WTC11 (cell line): ENCODE measurements at regions not wholly inside any gene's neighbourhood (a gene's known extent, or its start where the extent isn't known, plus 50 kb on each side); places are given as distances from the start of the nearest gene placed in this dataset.

ENCODE experiments used
- ATAC-seq: fragments of 200-7000 bp; cut with Tn5 transposase; 2 replicates; pipeline ENCODE4 v1.10.0; 2021; ENCODE audit warnings: mild to moderate bottlenecking, moderate library complexity
- CTCF ChIA-PET: fragments of 300-600 bp; sonication (Branson Sonifier 250); formaldehyde crosslinking; loops from one replicate; lab custom pipeline; 2021; ENCODE audit warnings: antibody characterized with exemption; lab: Charles Lee
- POLR2A ChIA-PET: fragments of 350-600 bp; sonication (Branson Sonifier 250); formaldehyde crosslinking; loops from one replicate; lab custom pipeline; 2021; ENCODE audit warnings: antibody characterized with exemption; lab: Charles Lee
- DNase-seq: peaks from one replicate; pipeline ENCODE4 v3.0.0; 2021; ENCODE audit warnings: low spot score
- H3K27ac Mint-ChIP-seq: 2 replicates; pipeline ENCODE4 v1.8.0; 2021; ENCODE audit warnings: mixed read lengths
- H3K27me3 Mint-ChIP-seq: 2 replicates; pipeline ENCODE4 v1.8.0; 2021; ENCODE audit warnings: low read depth, mild to moderate bottlenecking, moderate library complexity, mixed read lengths
- H3K36me3 Mint-ChIP-seq: 2 replicates; pipeline ENCODE4 v1.8.0; 2021; ENCODE audit warnings: mixed read lengths
- H3K4me1 Mint-ChIP-seq: 2 replicates; pipeline ENCODE4 v1.8.0; 2022; ENCODE audit warnings: mixed read lengths
- H3K4me3 Mint-ChIP-seq: 2 replicates; pipeline ENCODE4 v1.8.0; 2021; ENCODE audit warnings: mild to moderate bottlenecking, moderate library complexity, mixed read lengths
- H3K9me3 Mint-ChIP-seq: 2 replicates; pipeline ENCODE4 v1.8.0; 2021; ENCODE audit warnings: mixed read lengths
- ARID4B ChIP-seq: sonication (generic); formaldehyde crosslinking; IDR thresholded peaks from 2 replicates; pipeline ENCODE4 v1.8.0; 2023; ENCODE audit warnings: missing genetic modification reagents, mild to moderate bottlenecking, borderline replicate concordance
- CREM ChIP-seq: sonication (generic); formaldehyde crosslinking; IDR thresholded peaks from 2 replicates; pipeline ENCODE4 v1.8.1; 2022; ENCODE audit warnings: mild to moderate bottlenecking, missing genetic modification reagents, moderate library complexity
- GTF2I ChIP-seq: fragments of 250-450 bp; sonication (Bioruptor Pico); conservative IDR thresholded peaks from 2 replicates; pipeline ENCODE4 v1.4.0; 2021; ENCODE audit warnings: mild to moderate bottlenecking
- KAT7 ChIP-seq: sonication (generic); formaldehyde crosslinking; IDR thresholded peaks from 2 replicates; pipeline ENCODE4 v1.8.1; 2023; ENCODE audit warnings: missing genetic modification reagents, mild to moderate bottlenecking, borderline replicate concordance
- SMAD4 ChIP-seq: sonication (generic); formaldehyde crosslinking; IDR thresholded peaks from 2 replicates; pipeline ENCODE4 v1.8.0; 2022; ENCODE audit warnings: mild to moderate bottlenecking, missing genetic modification reagents
- TEAD4 ChIP-seq: sonication (generic); formaldehyde crosslinking; IDR thresholded peaks from 2 replicates; pipeline ENCODE4 v1.8.0; 2022; ENCODE audit warnings: mild to moderate bottlenecking, missing genetic modification reagents
- TP53 ChIP-seq: sonication (generic); formaldehyde crosslinking; IDR thresholded peaks from 2 replicates; pipeline ENCODE4 v1.8.1; 2023; ENCODE audit warnings: mild to moderate bottlenecking, missing genetic modification reagents
- TF ChIP-seq, protein P1 (sequence below): fragments of 250-450 bp; sonication (Bioruptor Pico); conservative IDR thresholded peaks from 2 replicates; pipeline ENCODE4 v1.9.0; 2021; ENCODE audit warnings: mild to moderate bottlenecking
- TF ChIP-seq, protein P2 (sequence below): sonication (generic); formaldehyde crosslinking; IDR thresholded peaks from 2 replicates; pipeline ENCODE4 v1.8.1; 2022; ENCODE audit warnings: missing genetic modification reagents, borderline replicate concordance

- Mint-ChIP-seq H3K36me3 (no peaks in the 10 kb centered on the region), H3K27ac (no peak overlapping the region), H3K4me1 (no peaks in the 10 kb centered on the region)
- DNase-seq, result peak; percentile 53
- TF ChIP-seq SMAD4 (CRISPR knock-in tag) (peak; percentile 51; the same call in 1 of the 2 replicates), ARID4B (CRISPR knock-in tag) (peak; percentile 70; the same call in 1 of the 2 replicates), GTF2I (CRISPR knock-in tag) (no peak)
- TF ChIP-seq, all 79 proteins: peak for 2
- no peak overlapping the region for H3K4me3 Mint-ChIP-seq
- POLR2A ChIA-PET, result interaction anchor here (0.6 kb wide), 1 partner anchor 1981 kb away, joined by 3 read pairs; no protein-coding TSS in a partner anchor
- H3K27me3 Mint-ChIP-seq, result no peaks in the 10 kb centered on the region
- CTCF ChIA-PET, result no interaction called here
- peak; percentile 97 for ATAC-seq
- H3K9me3 Mint-ChIP-seq, result no peaks in the 10 kb centered on the region
Measured at GRCh38 chr11:109641549-109641948, 219.6 kb downstream of the C11orf87 start.

DNA sequence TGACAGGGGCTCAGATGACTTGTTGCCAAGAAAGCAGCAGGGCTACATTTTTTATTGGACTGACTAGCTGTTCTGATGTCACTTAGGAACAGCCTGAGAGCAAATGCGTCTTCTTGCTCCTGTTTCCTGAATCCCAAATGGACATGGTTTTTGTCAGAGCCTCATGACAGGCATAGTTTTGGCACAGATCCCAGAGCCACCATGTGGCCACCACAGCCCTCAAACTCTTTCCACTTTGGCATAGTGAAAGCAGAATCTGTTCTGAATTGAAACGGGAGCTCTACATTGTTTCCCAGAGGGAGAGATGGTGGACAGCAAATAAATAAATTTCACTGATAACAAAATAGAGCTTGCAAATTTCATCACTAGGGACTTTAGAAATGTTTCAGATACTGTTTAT, 222.2 kb downstream of the C11orf87 start:
- DNase-seq (no peak), ATAC-seq (no peak)
- POLR2A ChIA-PET, result no interaction called here
- Mint-ChIP-seq H3K27ac (no peak overlapping the region), H3K4me3 (no peak overlapping the region), H3K4me1 (no peaks in the 10 kb centered on the region), H3K9me3 (no peaks in the 10 kb centered on the region), H3K27me3 (no peaks in the 10 kb centered on the region), H3K36me3 (no peaks in the 10 kb centered on the region)
- no peak for TF ChIP-seq TP53
- TF ChIP-seq, protein P1, sequence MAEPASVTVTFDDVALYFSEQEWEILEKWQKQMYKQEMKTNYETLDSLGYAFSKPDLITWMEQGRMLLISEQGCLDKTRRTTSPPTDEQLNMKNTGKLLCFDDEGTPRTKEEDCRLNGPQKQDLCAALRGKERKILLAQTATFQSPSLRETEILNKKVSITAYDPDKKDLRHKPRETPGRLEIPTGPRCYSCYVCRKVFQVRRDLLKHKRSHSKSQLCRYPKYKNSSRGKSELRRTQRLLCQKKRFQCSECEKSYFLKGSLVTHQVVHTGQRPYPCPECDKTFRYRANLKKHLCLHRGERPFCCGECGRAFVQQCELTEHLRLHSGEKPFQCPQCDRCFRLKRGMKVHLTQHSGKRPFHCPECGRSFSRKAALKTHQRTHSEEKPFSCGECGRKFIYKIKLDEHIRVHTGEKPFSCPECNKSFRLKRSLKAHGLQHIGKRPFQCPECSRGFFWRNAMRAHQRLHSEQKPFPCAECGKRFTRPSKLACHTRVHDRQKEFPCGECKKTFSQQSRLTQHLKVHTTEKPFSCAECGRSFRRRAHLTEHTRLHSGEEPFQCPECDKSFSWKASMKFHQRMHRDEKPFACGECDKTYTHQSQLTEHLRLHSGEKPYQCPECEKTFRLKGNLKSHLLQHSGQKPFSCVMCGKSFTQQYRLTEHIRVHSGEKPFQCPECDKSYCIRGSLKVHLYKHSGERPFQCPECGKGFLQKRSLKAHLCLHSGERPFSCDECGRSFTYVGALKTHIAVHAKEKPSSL (CRISPR knock-in tag), result no peak
- CTCF ChIA-PET, result interaction anchor here (1.3 kb wide), 1 partner anchor 53 kb away, joined by 4 read pairs; no protein-coding TSS in a partner anchor

DNA sequence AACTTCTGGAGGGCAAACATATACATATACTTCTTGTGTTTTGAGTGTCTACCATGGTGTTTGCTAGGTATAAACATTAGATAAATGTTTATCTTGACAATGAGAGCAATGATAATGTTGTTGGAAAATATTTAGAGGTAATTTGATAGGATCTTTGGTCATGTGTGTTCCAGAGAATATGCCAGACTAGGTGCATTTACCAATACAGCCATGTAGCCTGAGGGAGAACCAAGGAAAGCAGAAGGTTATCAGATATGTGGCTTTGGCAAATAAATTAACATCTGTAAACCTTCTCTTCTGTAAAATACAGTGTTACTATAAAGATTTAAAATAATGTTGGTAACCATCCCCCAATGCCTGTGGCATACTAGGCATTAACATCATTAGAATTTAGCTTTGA, 226.8 kb downstream of the C11orf87 start:
- Mint-ChIP-seq H3K4me1 (peaks cover 3% of the 10 kb centered on the region; the same call in 1 of the 2 replicates), H3K4me3 (no peak overlapping the region), H3K27me3 (no peaks in the 10 kb centered on the region), H3K27ac (no peak overlapping the region), H3K9me3 (no peaks in the 10 kb centered on the region), H3K36me3 (no peaks in the 10 kb centered on the region)
- TF ChIP-seq, protein P2, sequence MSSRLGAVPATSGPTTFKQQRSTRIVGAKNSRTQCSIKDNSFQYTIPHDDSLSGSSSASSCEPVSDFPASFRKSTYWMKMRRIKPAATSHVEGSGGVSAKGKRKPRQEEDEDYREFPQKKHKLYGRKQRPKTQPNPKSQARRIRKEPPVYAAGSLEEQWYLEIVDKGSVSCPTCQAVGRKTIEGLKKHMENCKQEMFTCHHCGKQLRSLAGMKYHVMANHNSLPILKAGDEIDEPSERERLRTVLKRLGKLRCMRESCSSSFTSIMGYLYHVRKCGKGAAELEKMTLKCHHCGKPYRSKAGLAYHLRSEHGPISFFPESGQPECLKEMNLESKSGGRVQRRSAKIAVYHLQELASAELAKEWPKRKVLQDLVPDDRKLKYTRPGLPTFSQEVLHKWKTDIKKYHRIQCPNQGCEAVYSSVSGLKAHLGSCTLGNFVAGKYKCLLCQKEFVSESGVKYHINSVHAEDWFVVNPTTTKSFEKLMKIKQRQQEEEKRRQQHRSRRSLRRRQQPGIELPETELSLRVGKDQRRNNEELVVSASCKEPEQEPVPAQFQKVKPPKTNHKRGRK (CRISPR knock-in tag), result no peak
- TF ChIP-seq CREM (CRISPR knock-in tag), result no peak
- TF ChIP-seq TEAD4 (CRISPR knock-in tag), result no peak
- ChIA-PET POLR2A (no interaction called here), CTCF (no interaction called here)
- ATAC-seq, result no peak
- no peak for DNase-seq

DNA sequence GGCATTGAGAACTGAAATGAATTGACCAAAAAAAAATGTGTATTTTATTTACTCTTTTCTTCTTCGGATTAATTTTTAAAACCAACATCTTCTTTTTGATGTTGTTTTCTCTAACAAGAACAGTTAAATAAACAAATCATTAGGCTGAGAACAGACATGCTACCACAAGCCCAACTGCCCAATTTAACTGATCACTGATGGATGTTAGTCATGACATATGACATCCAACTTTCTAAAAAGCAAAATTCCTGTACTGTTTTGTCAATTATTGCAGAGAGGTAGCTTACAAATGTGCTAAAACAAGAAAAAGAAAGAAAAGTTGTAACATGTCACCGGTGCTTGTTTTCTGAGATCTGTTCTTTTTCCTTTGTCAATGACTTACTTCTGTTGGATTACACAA, 232.1 kb downstream of the C11orf87 start:
- Mint-ChIP-seq H3K4me1 (peaks cover 3% of the 10 kb centered on the region; the same call in 1 of the 2 replicates), H3K9me3 (no peaks in the 10 kb centered on the region), H3K27ac (no peak overlapping the region), H3K27me3 (no peaks in the 10 kb centered on the region), H3K4me3 (no peak overlapping the region), H3K36me3 (no peaks in the 10 kb centered on the region)
- ATAC-seq, result no peak
- CTCF ChIA-PET, result no interaction called here
- no peak for TF ChIP-seq KAT7 (CRISPR knock-in tag)
- DNase-seq, result no peak
- POLR2A ChIA-PET, result no interaction called here
